ENCODE measurements at regions not wholly inside any gene's neighbourhood (a gene's known extent, or its start where the extent isn't known, plus 50 kb on each side); places are given as distances from the start of the nearest gene placed in this dataset.
"Not testable (repeated sequence)": the region's sequence is repeated elsewhere in the genome, so short reads cannot be mapped to it uniquely, and the experiment has no call there.

- H3K9me3 ChIP-seq (ENCODE audit: control insufficient read depth, low read length), result no peaks in the 10 kb centered on the region
- H3K4me3 ChIP-seq (ENCODE audit: low read length in 2 of 2), result no peak overlapping the region
- H3K27me3 ChIP-seq (ENCODE audit: control insufficient read depth in 1 of 2, insufficient read depth in 2 of 2, low read length in 1 of 2), result no peaks in the 10 kb centered on the region
- H3K4me1 ChIP-seq (ENCODE audit: control insufficient read depth in 1 of 2, insufficient read depth in 2 of 2, low read length in 2 of 2), result no peaks in the 10 kb centered on the region
- ATAC-seq (ENCODE audit: low FRiP score) (no peak), DNase-seq (no peak)
- no peak overlapping the region for H3K27ac ChIP-seq (ENCODE audit: low read depth in 1 of 2, low read length in 2 of 2)
- intact Hi-C loops (cut with DNase I), result no loop called here
- 59 to 80% methylated on average over 11 of the region's 11 CpGs for WGBS, 2 donors
- no peaks in the 10 kb centered on the region for H3K36me3 ChIP-seq (ENCODE audit: control insufficient read depth in 1 of 2, insufficient read depth in 2 of 2, low read length in 1 of 2)
Measured at GRCh38 chr6:27777614-27778355, 134.4 kb downstream of the OR2B2 start.

- Histone ChIP-seq H3K9me3 (ENCODE audit: control insufficient read depth, low read length) (no peaks in the 10 kb centered on the region), H3K4me3 (ENCODE audit: low read length in 2 of 2) (no peak overlapping the region), H3K4me1 (ENCODE audit: control insufficient read depth in 1 of 2, insufficient read depth in 2 of 2, low read length in 2 of 2) (no peaks in the 10 kb centered on the region), H3K36me3 (ENCODE audit: control insufficient read depth in 1 of 2, insufficient read depth in 2 of 2, low read length in 1 of 2) (no peaks in the 10 kb centered on the region), H3K27me3 (ENCODE audit: control insufficient read depth in 1 of 2, insufficient read depth in 2 of 2, low read length in 1 of 2) (no peaks in the 10 kb centered on the region), H3K27ac (ENCODE audit: low read depth in 1 of 2, low read length in 2 of 2) (no peak overlapping the region)
- intact Hi-C loops (cut with DNase I), result no loop called here
- ATAC-seq (ENCODE audit: low FRiP score), result no peak
- 68 to 84% methylated on average over 10 of the region's 10 CpGs for WGBS, 2 donors
- DNase-seq, result no peak
Measured at GRCh38 chr6:27777126-27777525, 135.1 kb downstream of the OR2B2 start.

GRCh38 chr6:27776504-27776903, 135.7 kb downstream of the OR2B2 start:
- 85 to 88% methylated on average over 4 of the region's 4 CpGs for WGBS, 2 donors
- DNase-seq (no peak), ATAC-seq (ENCODE audit: low FRiP score) (no peak)
- intact Hi-C loops (cut with DNase I), result no loop called here
- Histone ChIP-seq H3K36me3 (ENCODE audit: control insufficient read depth in 1 of 2, insufficient read depth in 2 of 2, low read length in 1 of 2) (no peaks in the 10 kb centered on the region), H3K27me3 (ENCODE audit: control insufficient read depth in 1 of 2, insufficient read depth in 2 of 2, low read length in 1 of 2) (no peaks in the 10 kb centered on the region), H3K27ac (ENCODE audit: low read depth in 1 of 2, low read length in 2 of 2) (no peak overlapping the region), H3K4me3 (ENCODE audit: low read length in 2 of 2) (no peak overlapping the region), H3K4me1 (ENCODE audit: control insufficient read depth in 1 of 2, insufficient read depth in 2 of 2, low read length in 2 of 2) (no peaks in the 10 kb centered on the region), H3K9me3 (ENCODE audit: control insufficient read depth, low read length) (no peaks in the 10 kb centered on the region)

- H3K4me1 ChIP-seq (ENCODE audit: control insufficient read depth in 1 of 2, insufficient read depth in 2 of 2, low read length in 2 of 2), result no peaks in the 10 kb centered on the region
- no peaks in the 10 kb centered on the region for H3K27me3 ChIP-seq (ENCODE audit: control insufficient read depth in 1 of 2, insufficient read depth in 2 of 2, low read length in 1 of 2)
- intact Hi-C loops (cut with DNase I), result no loop called here
- no peak overlapping the region for H3K27ac ChIP-seq (ENCODE audit: low read depth in 1 of 2, low read length in 2 of 2)
- H3K36me3 ChIP-seq (ENCODE audit: control insufficient read depth in 1 of 2, insufficient read depth in 2 of 2, low read length in 1 of 2), result no peaks in the 10 kb centered on the region
- 82 to 84% methylated on average over 9 of the region's 9 CpGs for WGBS, 2 donors
- no peak overlapping the region for H3K4me3 ChIP-seq (ENCODE audit: low read length in 2 of 2)
- ATAC-seq (ENCODE audit: low FRiP score) (no peak), DNase-seq (no peak)
- H3K9me3 ChIP-seq (ENCODE audit: control insufficient read depth, low read length), result no peaks in the 10 kb centered on the region
Measured at GRCh38 chr6:27775796-27776184, 136.4 kb downstream of the OR2B2 start.

- H3K4me1 ChIP-seq (ENCODE audit: control insufficient read depth in 1 of 2, insufficient read depth in 2 of 2, low read length in 2 of 2); H3K27ac ChIP-seq (ENCODE audit: low read depth in 1 of 2, low read length in 2 of 2); ATAC-seq (ENCODE audit: low FRiP score); H3K4me3 ChIP-seq (ENCODE audit: low read length in 2 of 2); intact Hi-C loops (cut with DNase I); H3K36me3 ChIP-seq (ENCODE audit: control insufficient read depth in 1 of 2, insufficient read depth in 2 of 2, low read length in 1 of 2); H3K27me3 ChIP-seq (ENCODE audit: control insufficient read depth in 1 of 2, insufficient read depth in 2 of 2, low read length in 1 of 2); H3K9me3 ChIP-seq (ENCODE audit: control insufficient read depth, low read length); DNase-seq: not testable (repeated sequence)
- WGBS, 2 donors, result 67 to 75% methylated on average over 5 of the region's 5 CpGs
Measured at GRCh38 chr6:27775138-27775795, 136.9 kb downstream of the OR2B2 start.

- not testable (repeated sequence) for H3K4me1 ChIP-seq (ENCODE audit: control insufficient read depth in 1 of 2, insufficient read depth in 2 of 2, low read length in 2 of 2); DNase-seq; H3K36me3 ChIP-seq (ENCODE audit: control insufficient read depth in 1 of 2, insufficient read depth in 2 of 2, low read length in 1 of 2); H3K27me3 ChIP-seq (ENCODE audit: control insufficient read depth in 1 of 2, insufficient read depth in 2 of 2, low read length in 1 of 2); ATAC-seq (ENCODE audit: low FRiP score); H3K9me3 ChIP-seq (ENCODE audit: control insufficient read depth, low read length); H3K4me3 ChIP-seq (ENCODE audit: low read length in 2 of 2); H3K27ac ChIP-seq (ENCODE audit: low read depth in 1 of 2, low read length in 2 of 2)
- WGBS, 2 donors, result 87 to 91% methylated on average over 8 of the region's 8 CpGs
- intact Hi-C loops (cut with DNase I), result loop anchor here in 1 of 2 donors (5.0 kb wide), 1 partner anchor 123 kb away; no protein-coding TSS in a partner anchor
Measured at GRCh38 chr6:27774264-27774600, 138.0 kb downstream of the OR2B2 start.

GRCh38 chr6:27773542-27774263, 138.5 kb downstream of the OR2B2 start:
- WGBS, 2 donors, result 91 to 94% methylated on average over 10 of the region's 10 CpGs
- not testable (repeated sequence) for DNase-seq; H3K27ac ChIP-seq (ENCODE audit: low read depth in 1 of 2, low read length in 2 of 2); H3K4me3 ChIP-seq (ENCODE audit: low read length in 2 of 2); ATAC-seq (ENCODE audit: low FRiP score); H3K4me1 ChIP-seq (ENCODE audit: control insufficient read depth in 1 of 2, insufficient read depth in 2 of 2, low read length in 2 of 2); H3K9me3 ChIP-seq (ENCODE audit: control insufficient read depth, low read length); H3K27me3 ChIP-seq (ENCODE audit: control insufficient read depth in 1 of 2, insufficient read depth in 2 of 2, low read length in 1 of 2); H3K36me3 ChIP-seq (ENCODE audit: control insufficient read depth in 1 of 2, insufficient read depth in 2 of 2, low read length in 1 of 2)
- intact Hi-C loops (cut with DNase I), result loop anchor here in 1 of 2 donors (5.0 kb wide), 1 partner anchor 124 kb away; no protein-coding TSS in a partner anchor

GRCh38 chr6:27772261-27773001, 139.8 kb downstream of the OR2B2 start:
- WGBS, 2 donors, result 11 to 12% methylated on average over 33 of the region's 33 CpGs
- Histone ChIP-seq H3K27ac (ENCODE audit: low read depth in 1 of 2, low read length in 2 of 2) (no peak overlapping the region), H3K36me3 (ENCODE audit: control insufficient read depth in 1 of 2, insufficient read depth in 2 of 2, low read length in 1 of 2) (no peaks in the 10 kb centered on the region), H3K4me3 (ENCODE audit: low read length in 2 of 2) (no peak overlapping the region), H3K4me1 (ENCODE audit: control insufficient read depth in 1 of 2, insufficient read depth in 2 of 2, low read length in 2 of 2) (no peaks in the 10 kb centered on the region), H3K27me3 (ENCODE audit: control insufficient read depth in 1 of 2, insufficient read depth in 2 of 2, low read length in 1 of 2) (no peaks in the 10 kb centered on the region), H3K9me3 (ENCODE audit: control insufficient read depth, low read length) (no peaks in the 10 kb centered on the region)
- ATAC-seq (ENCODE audit: low FRiP score) (peak; percentile 93), DNase-seq (peak; percentile 92 to 95)
- intact Hi-C loops (cut with DNase I), result loop anchor here (1.0 to 5.0 kb wide), 2 partner anchors 123 to 125 kb away; no protein-coding TSS in a partner anchor
